CD4-positive, CD25-positive, alpha-beta regulatory T cell (primary cell): ENCODE measurements at regions not wholly inside any gene's neighbourhood (a gene's known extent, or its start where the extent isn't known, plus 50 kb on each side); places are given as distances from the start of the nearest gene placed in this dataset.
"Not testable (repeated sequence)": the region's sequence is repeated elsewhere in the genome, so short reads cannot be mapped to it uniquely, and the experiment has no call there.

Experiments
- ATAC-seq, 2 donors: fragments of 150-1000 bp; cut with Tn5 transposase; one replicate each; pipeline ENCODE4 v1.10.0; 2021; ENCODE audit warnings: low read depth in 2 of 2, moderate number of reproducible peaks in 2 of 2, moderate library complexity in 1 of 2
- DNase-seq, 3 donors: peaks; one replicate each; pipeline versions ENCODE4 v3.0.0 to v3.0.0-alpha.2; 2012 to 2022; ENCODE audit warnings: mixed read lengths in 1 of 3
- H3K27ac ChIP-seq: one replicate; pipeline ENCODE4 v1.7.0; 2013; ENCODE audit warnings: mild to moderate bottlenecking, low read length; ENCODE audit not compliant: insufficient read depth, poor library complexity, severe bottlenecking
- H3K27me3 ChIP-seq: one replicate; pipeline ENCODE4 v1.7.0; 2013; ENCODE audit warnings: low read length; ENCODE audit not compliant: control insufficient read depth, insufficient read depth
- H3K36me3 ChIP-seq: one replicate; pipeline ENCODE4 v1.7.0; 2013; ENCODE audit warnings: mild to moderate bottlenecking, low read length, moderate library complexity; ENCODE audit not compliant: control insufficient read depth, insufficient read depth
- H3K4me1 ChIP-seq: 2 replicates; pipeline ENCODE4 v1.7.0; 2013; ENCODE audit warnings: mild to moderate bottlenecking, low read length; ENCODE audit not compliant: insufficient read depth, control insufficient read depth, poor library complexity, severe bottlenecking
- H3K4me3 ChIP-seq: one replicate; pipeline ENCODE4 v1.7.0; 2013; ENCODE audit warnings: low read depth, mild to moderate bottlenecking, low read length, moderate library complexity
- H3K9me3 ChIP-seq, 2 experiments: 1 replicate in 1 of 2; 2 replicates in 1 of 2; pipeline ENCODE4 v1.7.0; 2013; ENCODE audit warnings: low read length in 2 of 2, mild to moderate bottlenecking in 1 of 2, moderate library complexity in 1 of 2; ENCODE audit not compliant: control insufficient read depth in 2 of 2
- H3K27ac Mint-ChIP-seq, 3 donors: one replicate each; pipeline ENCODE4 v1.8.0; 2020 to 2022; ENCODE audit warnings: mild to moderate bottlenecking in 3 of 3, mixed read lengths in 3 of 3, moderate library complexity in 2 of 3
- H3K27me3 Mint-ChIP-seq: one replicate; pipeline ENCODE4 v1.8.0; 2022; ENCODE audit warnings: mild to moderate bottlenecking, mixed read lengths
- H3K36me3 Mint-ChIP-seq: one replicate; pipeline ENCODE4 v1.8.0; 2020; ENCODE audit warnings: mixed read lengths
- H3K4me1 Mint-ChIP-seq, 4 donors: one replicate each; pipeline ENCODE4 v1.8.0; 2020 to 2022; ENCODE audit warnings: mixed read lengths in 4 of 4, mild to moderate bottlenecking in 1 of 4
- H3K4me3 Mint-ChIP-seq, 4 donors: one replicate each; pipeline ENCODE4 v1.8.0; 2020 to 2022; ENCODE audit warnings: mild to moderate bottlenecking in 4 of 4, mixed read lengths in 4 of 4, moderate library complexity in 3 of 4
- H3K9me3 Mint-ChIP-seq, 7 donors: one replicate each; pipeline ENCODE4 v1.8.0; 2020 to 2022; ENCODE audit warnings: mixed read lengths in 7 of 7, mild to moderate bottlenecking in 3 of 7, moderate library complexity in 2 of 7

- Mint-ChIP-seq H3K4me3 (no peak overlapping the region), H3K27ac (no peak overlapping the region), H3K36me3 (no peaks in the 10 kb centered on the region), H3K27me3 (peaks cover 6% of the 10 kb centered on the region), H3K9me3 (peaks cover 0 to 7% (median 3%) of the 10 kb centered on the region in 7 donors), H3K4me1 (no peaks in the 10 kb centered on the region)
- Histone ChIP-seq H3K27ac (no peak overlapping the region), H3K4me3 (no peak overlapping the region), H3K27me3 (peaks cover 10% of the 10 kb centered on the region), H3K4me1 (no peaks in the 10 kb centered on the region), H3K9me3 (no peaks in the 10 kb centered on the region), H3K36me3 (no peaks in the 10 kb centered on the region)
- DNase-seq (no peak), ATAC-seq (no peak)
Measured at GRCh38 chr1:112105557-112105956, 116.1 kb upstream of the KCND3 start.

GRCh38 chr1:112110031-112110430 lies 120.6 kb upstream of the KCND3 start:
- no peak overlapping the region for H3K27ac ChIP-seq
- Mint-ChIP-seq H3K4me1 (no peaks in the 10 kb centered on the region), H3K36me3 (no peaks in the 10 kb centered on the region), H3K9me3 (peaks cover 0 to 5% (median 2%) of the 10 kb centered on the region in 7 donors), H3K4me3 (no peak overlapping the region), H3K27me3 (peaks cover 13% of the 10 kb centered on the region), H3K27ac (no peak overlapping the region)
- no peaks in the 10 kb centered on the region for H3K4me1 ChIP-seq
- H3K27me3 ChIP-seq: peaks cover 6% of the 10 kb centered on the region
- H3K36me3 ChIP-seq: no peaks in the 10 kb centered on the region
- no peaks in the 10 kb centered on the region for H3K9me3 ChIP-seq
- ATAC-seq (no peak), DNase-seq (no peak)
- H3K4me3 ChIP-seq: no peak overlapping the region

- Mint-ChIP-seq H3K9me3 (peaks cover 0 to 4% (median 1%) of the 10 kb centered on the region in 7 donors), H3K4me1 (no peaks in the 10 kb centered on the region), H3K4me3 (no peak overlapping the region), H3K27ac (no peak overlapping the region), H3K27me3 (peaks cover 19% of the 10 kb centered on the region), H3K36me3 (no peaks in the 10 kb centered on the region)
- H3K27me3 ChIP-seq: peaks cover 2% of the 10 kb centered on the region
- H3K27ac ChIP-seq: no peak overlapping the region
- ATAC-seq: no peak
- no peaks in the 10 kb centered on the region for H3K36me3 ChIP-seq
- H3K4me1 ChIP-seq: no peaks in the 10 kb centered on the region
- no peak overlapping the region for H3K4me3 ChIP-seq
- H3K9me3 ChIP-seq: no peaks in the 10 kb centered on the region
- no peak for DNase-seq
Measured at GRCh38 chr1:112111734-112112133, 122.3 kb upstream of the KCND3 start.

- DNase-seq (peak in 1 of 3 donors; percentile 11), ATAC-seq (no peak)
- peaks cover 0 to 4% (median 1%) of the 10 kb centered on the region in 7 donors for H3K9me3 Mint-ChIP-seq
- no peaks in the 10 kb centered on the region for H3K4me1 ChIP-seq
- no peaks in the 10 kb centered on the region for H3K9me3 ChIP-seq
- H3K27ac Mint-ChIP-seq: no peak overlapping the region
- H3K4me3 ChIP-seq: no peak overlapping the region
- no peak overlapping the region for H3K4me3 Mint-ChIP-seq
- H3K27ac ChIP-seq: no peak overlapping the region
- H3K27me3 ChIP-seq: peaks cover 2% of the 10 kb centered on the region
- H3K36me3 Mint-ChIP-seq: no peaks in the 10 kb centered on the region
- no peaks in the 10 kb centered on the region for H3K4me1 Mint-ChIP-seq
- peaks cover 13% of the 10 kb centered on the region for H3K27me3 Mint-ChIP-seq
- H3K36me3 ChIP-seq: no peaks in the 10 kb centered on the region
Measured at GRCh38 chr1:112114540-112114939, 125.1 kb upstream of the KCND3 start.

- Histone ChIP-seq H3K36me3 (no peaks in the 10 kb centered on the region), H3K4me3 (no peak overlapping the region), H3K27me3 (no peaks in the 10 kb centered on the region), H3K27ac (no peak overlapping the region), H3K9me3 (no peaks in the 10 kb centered on the region), H3K4me1 (no peaks in the 10 kb centered on the region)
- no peaks in the 10 kb centered on the region for H3K36me3 Mint-ChIP-seq
- no peaks in the 10 kb centered on the region for H3K4me1 Mint-ChIP-seq
- no peak overlapping the region for H3K27ac Mint-ChIP-seq
- no peak overlapping the region for H3K4me3 Mint-ChIP-seq
- H3K27me3 Mint-ChIP-seq: no peaks in the 10 kb centered on the region
- no peak for DNase-seq
- peaks cover 0 to 1% (median 0%) of the 10 kb centered on the region in 7 donors for H3K9me3 Mint-ChIP-seq
- no peak for ATAC-seq
Measured at GRCh38 chr1:112126598-112126997, 137.1 kb upstream of the KCND3 start.

GRCh38 chr1:112127606-112128005 lies 138.1 kb upstream of the KCND3 start:
- not testable (repeated sequence) for H3K27ac Mint-ChIP-seq

GRCh38 chr1:112133487-112133886 lies 144.0 kb upstream of the KCND3 start:
- Mint-ChIP-seq H3K9me3 (peaks cover 0 to 1% (median 0%) of the 10 kb centered on the region in 7 donors), H3K4me3 (no peak overlapping the region), H3K27me3 (peaks cover 6% of the 10 kb centered on the region), H3K4me1 (no peaks in the 10 kb centered on the region), H3K36me3 (no peaks in the 10 kb centered on the region), H3K27ac (no peak overlapping the region)
- Histone ChIP-seq H3K27me3 (peaks cover 2% of the 10 kb centered on the region), H3K4me1 (no peaks in the 10 kb centered on the region), H3K36me3 (no peaks in the 10 kb centered on the region), H3K9me3 (no peaks in the 10 kb centered on the region), H3K27ac (no peak overlapping the region), H3K4me3 (no peak overlapping the region)
- ATAC-seq (no peak), DNase-seq (no peak)

More at GRCh38 chr1:112127606-112128005, 138.1 kb upstream of the KCND3 start:
- H3K9me3 Mint-ChIP-seq, H3K4me3 Mint-ChIP-seq, ATAC-seq, H3K27me3 ChIP-seq, H3K36me3 Mint-ChIP-seq, H3K27me3 Mint-ChIP-seq, H3K27ac ChIP-seq, H3K9me3 ChIP-seq, H3K4me3 ChIP-seq, H3K36me3 ChIP-seq, H3K4me1 ChIP-seq, DNase-seq, H3K4me1 Mint-ChIP-seq: not testable (repeated sequence)

GRCh38 chr1:112140743-112141142 lies 151.3 kb upstream of the KCND3 start:
- Mint-ChIP-seq H3K4me3 (no peak overlapping the region), H3K36me3 (no peaks in the 10 kb centered on the region), H3K4me1 (no peaks in the 10 kb centered on the region), H3K27ac (no peak overlapping the region), H3K9me3 (peaks cover 0 to 4% (median 0%) of the 10 kb centered on the region in 7 donors), H3K27me3 (peaks cover 9% of the 10 kb centered on the region)
- Histone ChIP-seq H3K9me3 (no peaks in the 10 kb centered on the region), H3K27me3 (peaks cover 3% of the 10 kb centered on the region), H3K36me3 (no peaks in the 10 kb centered on the region), H3K4me3 (no peak overlapping the region), H3K27ac (no peak overlapping the region), H3K4me1 (no peaks in the 10 kb centered on the region)
- DNase-seq (no peak), ATAC-seq (no peak)
